Heart left ventricle (tissue), 13 donors: ENCODE measurements at regions not wholly inside any gene's neighbourhood (a gene's known extent, or its start where the extent isn't known, plus 50 kb on each side); places are given as distances from the start of the nearest gene placed in this dataset.

ENCODE experiments used
- POLR2A ChIP-seq, 2 donors: fragments of 450-650 bp; IDR thresholded peaks; one replicate each; pipeline ENCODE4 v1.6.1; 2017; ENCODE audit warnings: antibody characterized with exemption in 2 of 2, mild to moderate bottlenecking in 2 of 2, moderate library complexity in 2 of 2
- TF ChIP-seq, protein P1 (sequence below), 12 donors: fragments of 200-600 bp; sonication (generic) in 4 of 12; IDR thresholded peaks; one replicate each; pipeline versions ENCODE4 v1.5.0 to v1.8.0; 2018 to 2022; ENCODE audit warnings: antibody characterized with exemption in 12 of 12, mild to moderate bottlenecking in 5 of 12
- donor health status: ischemic (EF 13 %, LVEDD 7.1; RV severe dilation, severe dysfunction).
- donor health status: DM: no; HTN: yes; CAD: no.
- donor health status: DM: no; HTN: no; CAD: no.
- donor health status: ischemic (EF 25% LVEDD 6.9; RV normal size, moderate dysfunction).
- donor health status: ischemic (EF 25% LVEDD 5.7; RV mildly dilated, moderate dysfunction).
- donor health status: ischemic (EF 35%, LVEDD 5.7; RV mildly dilated, moderate dysfunction).
- donor health status: nonischemic (EF 11% LVEDD 7.7; RV severe dilation, severe dysfunction).
- donor health status: DM: yes; HTN: yes; CAD: no.
- donor health status: PGD.
- donor health status: ischemic (EF 29% LVEDD 5.4; RV normal size, mild dysfunction).
- donor health status: nonischemic (EF 23%, LVEDD 6.1; RV moderate dilation, normal function).

DNA sequence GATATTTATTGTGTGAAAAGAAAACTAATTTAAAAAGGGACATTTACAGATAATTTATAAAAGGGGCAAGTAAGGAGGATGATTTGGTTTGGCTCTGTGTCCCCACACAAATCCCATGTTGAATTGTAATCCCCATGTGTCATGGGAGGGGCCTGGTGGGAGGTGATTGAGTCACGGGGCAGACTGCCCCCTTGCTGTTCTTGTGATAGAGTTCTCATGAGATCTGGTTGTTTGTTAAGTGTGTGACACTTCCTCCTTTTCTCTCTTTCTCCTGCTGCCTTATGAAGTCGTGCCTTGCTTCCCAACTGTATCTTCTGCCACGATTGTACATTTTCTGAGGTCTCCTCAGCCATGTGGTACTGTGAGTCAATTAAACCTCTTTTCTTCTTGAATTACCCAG lies 171.0 kb upstream of the SEMA3E start:
- TF ChIP-seq, protein P1, sequence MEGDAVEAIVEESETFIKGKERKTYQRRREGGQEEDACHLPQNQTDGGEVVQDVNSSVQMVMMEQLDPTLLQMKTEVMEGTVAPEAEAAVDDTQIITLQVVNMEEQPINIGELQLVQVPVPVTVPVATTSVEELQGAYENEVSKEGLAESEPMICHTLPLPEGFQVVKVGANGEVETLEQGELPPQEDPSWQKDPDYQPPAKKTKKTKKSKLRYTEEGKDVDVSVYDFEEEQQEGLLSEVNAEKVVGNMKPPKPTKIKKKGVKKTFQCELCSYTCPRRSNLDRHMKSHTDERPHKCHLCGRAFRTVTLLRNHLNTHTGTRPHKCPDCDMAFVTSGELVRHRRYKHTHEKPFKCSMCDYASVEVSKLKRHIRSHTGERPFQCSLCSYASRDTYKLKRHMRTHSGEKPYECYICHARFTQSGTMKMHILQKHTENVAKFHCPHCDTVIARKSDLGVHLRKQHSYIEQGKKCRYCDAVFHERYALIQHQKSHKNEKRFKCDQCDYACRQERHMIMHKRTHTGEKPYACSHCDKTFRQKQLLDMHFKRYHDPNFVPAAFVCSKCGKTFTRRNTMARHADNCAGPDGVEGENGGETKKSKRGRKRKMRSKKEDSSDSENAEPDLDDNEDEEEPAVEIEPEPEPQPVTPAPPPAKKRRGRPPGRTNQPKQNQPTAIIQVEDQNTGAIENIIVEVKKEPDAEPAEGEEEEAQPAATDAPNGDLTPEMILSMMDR (IDR thresholded peaks at IDR 0.05): no peak
- no peak for TF ChIP-seq POLR2A (IDR thresholded peaks at IDR 0.05)
